ENCODE measurements at regions not wholly inside any gene's neighbourhood (a gene's known extent, or its start where the extent isn't known, plus 50 kb on each side); places are given as distances from the start of the nearest gene placed in this dataset.

GRCh38 chr9:78808048-78808447 is 511.1 kb downstream of the PSAT1 start:
- FAIRE-seq, result no peak

GRCh38 chr9:78811622-78812276 is 514.8 kb downstream of the PSAT1 start:
- FAIRE-seq, result no peak

GRCh38 chr9:78812665-78813064 is 515.7 kb downstream of the PSAT1 start:
- no peak for FAIRE-seq

GRCh38 chr9:78813602-78814180 is 516.8 kb downstream of the PSAT1 start:
- no peak for FAIRE-seq

- FAIRE-seq, result no peak
Observed at GRCh38 chr9:78821126-78821822, 524.3 kb downstream of the PSAT1 start.

GRCh38 chr9:78826527-78826926 is 529.6 kb downstream of the PSAT1 start:
- FAIRE-seq, result no peak

- no peak for FAIRE-seq
Observed at GRCh38 chr9:78828521-78828920, 531.6 kb downstream of the PSAT1 start.

GRCh38 chr9:78830301-78830700 is 533.4 kb downstream of the PSAT1 start:
- FAIRE-seq, result no peak

- FAIRE-seq, result no peak
Observed at GRCh38 chr9:78831726-78832125, 534.8 kb downstream of the PSAT1 start.

GRCh38 chr9:78835928-78836450 is 539.1 kb downstream of the PSAT1 start:
- FAIRE-seq, result no peak

GRCh38 chr9:78839252-78839651 is 542.3 kb downstream of the PSAT1 start:
- no peak for FAIRE-seq

GRCh38 chr9:78848061-78848460 is 551.1 kb downstream of the PSAT1 start:
- FAIRE-seq, result no peak

GRCh38 chr9:78856144-78856543 is 559.2 kb downstream of the PSAT1 start:
- FAIRE-seq, result no peak

GRCh38 chr9:78856781-78857180 is 559.9 kb downstream of the PSAT1 start:
- FAIRE-seq, result no peak

GRCh38 chr9:78857373-78858225 is 560.7 kb downstream of the PSAT1 start:
- FAIRE-seq, result no peak

- FAIRE-seq, result no peak
Observed at GRCh38 chr9:78858266-78858665, 561.3 kb downstream of the PSAT1 start.

- FAIRE-seq, result no peak
Observed at GRCh38 chr9:78860801-78861475, 564.0 kb downstream of the PSAT1 start.

- FAIRE-seq, result no peak
Observed at GRCh38 chr9:78863531-78863930, 566.6 kb downstream of the PSAT1 start.

- no peak for FAIRE-seq
Observed at GRCh38 chr9:78865737-78866136, 568.8 kb downstream of the PSAT1 start.

GRCh38 chr9:78866207-78867132 is 569.5 kb downstream of the PSAT1 start:
- no peak for FAIRE-seq

- FAIRE-seq, result no peak
Observed at GRCh38 chr9:78871086-78871451, 574.1 kb downstream of the PSAT1 start.

Data from endometrium (tissue), 2 donors.